GM12878 (cell line): ENCODE measurements at regions not wholly inside any gene's neighbourhood (a gene's known extent, or its start where the extent isn't known, plus 50 kb on each side); places are given as distances from the start of the nearest gene placed in this dataset.

Experiments used
- ATAC-seq: fragments of 200-7000 bp; cut with Tn5 transposase; 3 replicates; pipeline ENCODE4 v1.9.1; 2020; ENCODE audit warnings: mild to moderate bottlenecking, moderate library complexity
- BruUV-seq: library from RNA; stranded (reverse); fragments of 400-500 nt; replicated peaks from 2 replicates; lab custom pipeline; 2021; lab: Mats Ljungman, UMichigan
- CTCF ChIA-PET: fragments of 300-600 bp; sonication (Branson Sonifier 250); formaldehyde crosslinking; extraction: SDS; loops from one replicate; lab custom pipeline; 2021; ENCODE audit warnings: inconsistent platforms; lab: Yijun Ruan, JAX
- POLR2A ChIA-PET: fragments of 350-600 bp; formaldehyde crosslinking; extraction: SDS; loops from one replicate; lab custom pipeline; 2021; ENCODE audit warnings: inconsistent platforms; lab: Charles Lee
- RAD21 ChIA-PET: fragments of 300-600 bp; sonication (Branson Sonifier 250); formaldehyde crosslinking; loops from one replicate; lab custom pipeline; 2023; ENCODE audit warnings: antibody characterized with exemption; ENCODE audit not compliant: unreplicated experiment; lab: Charles Lee
- SMC1A ChIA-PET: fragments of 300-600 bp; sonication (Branson Sonifier 250); formaldehyde crosslinking; loops from one replicate; lab custom pipeline; 2023; ENCODE audit not compliant: unreplicated experiment, uncharacterized antibody; lab: Charles Lee
- DNase-seq: peaks from one replicate; pipeline ENCODE4 v3.0.0-alpha.2; 2011; ENCODE audit warnings: low read depth, low spot score
- FAIRE-seq: peaks from 3 replicates; lab custom pipeline; 2011; peaks lifted over from hg19 to GRCh38; lab: Jason Lieb, UNC
- H2AFZ ChIP-seq: 2 replicates; pipeline ENCODE4 v1.6.0; 2011; ENCODE audit warnings: low read depth, low read length, control low read depth; ENCODE audit not compliant: control insufficient read depth
- H3K27ac ChIP-seq: 2 replicates; pipeline ENCODE4 v1.5.1; 2011; ENCODE audit warnings: control low read depth; ENCODE audit not compliant: control insufficient read depth, insufficient read depth
- H3K27me3 ChIP-seq, 2 experiments: replicated peaks in 1 of 2; 2 replicates each; pipeline versions ENCODE4 v1.6.0 to v1.6.1; 2011; ENCODE audit warnings: low read length in 1 of 2; ENCODE audit not compliant: control insufficient read depth in 2 of 2, insufficient read depth in 2 of 2
- H3K36me3 ChIP-seq, 2 experiments: 2 replicates each; pipeline ENCODE4 v1.5.1; 2011; ENCODE audit warnings: low read length in 1 of 2; ENCODE audit not compliant: control insufficient read depth in 2 of 2, insufficient read depth in 2 of 2
- H3K4me1 ChIP-seq: 2 replicates; pipeline ENCODE4 v1.6.1; 2011; ENCODE audit warnings: mild to moderate bottlenecking, low read length, moderate library complexity, mixed read lengths; ENCODE audit not compliant: control insufficient read depth, insufficient read depth
- H3K4me2 ChIP-seq: 2 replicates; pipeline ENCODE4 v1.6.0; 2011; ENCODE audit warnings: control low read depth; ENCODE audit not compliant: control insufficient read depth, insufficient read depth
- H3K4me3 ChIP-seq: fragments of 200-600 bp; sonication (generic); 2 replicates; pipeline ENCODE4 v1.5.1; 2016
- H3K79me2 ChIP-seq: 2 replicates; pipeline ENCODE4 v1.6.0; 2011; ENCODE audit warnings: low read length; ENCODE audit not compliant: control insufficient read depth, insufficient read depth
- H3K9ac ChIP-seq: 2 replicates; pipeline ENCODE4 v1.8.0; 2011; ENCODE audit warnings: low read length, control low read depth, mixed read lengths; ENCODE audit not compliant: control insufficient read depth, insufficient read depth
- H3K9me3 ChIP-seq: replicated peaks from 3 replicates; pipeline ENCODE4 v1.5.1; 2011; ENCODE audit warnings: mild to moderate bottlenecking, low read length; ENCODE audit not compliant: control insufficient read depth, insufficient read depth
- H4K20me1 ChIP-seq: 2 replicates; pipeline ENCODE4 v1.6.0; 2011; ENCODE audit not compliant: control insufficient read depth, insufficient read depth
- BHLHE40 ChIP-seq, 2 experiments: fragments of 450-650 bp in 1 of 2; IDR thresholded peaks; 2 replicates each; pipeline ENCODE4 v1.6.1; 2011 to 2017; ENCODE audit warnings: low read depth in 2 of 2, borderline replicate concordance in 1 of 2, improper control_type of control experiment in 1 of 2, low read length in 1 of 2, mild to moderate bottlenecking in 1 of 2
- BMI1 ChIP-seq: fragments of 450-650 bp; IDR thresholded peaks from 2 replicates; pipeline ENCODE4 v1.6.1; 2016; ENCODE audit warnings: mild to moderate bottlenecking, moderate library complexity, borderline replicate concordance
- CTCF ChIP-seq, 3 experiments: IDR thresholded peaks in 2 of 3; conservative IDR thresholded peaks in 1 of 3; 2 replicates each; pipeline ENCODE4 v1.5.1; 2011; ENCODE audit warnings: low read depth in 3 of 3, low read length in 3 of 3, mild to moderate bottlenecking in 3 of 3, control low read depth in 2 of 3, moderate library complexity in 2 of 3, inconsistent platforms in 1 of 3, mixed read lengths in 1 of 3; ENCODE audit not compliant: control insufficient read depth in 2 of 3, insufficient read depth in 1 of 3; ENCODE audit errors: extremely low read depth in 1 of 3
- ELK1 ChIP-seq: IDR thresholded peaks from 2 replicates; pipeline ENCODE4 v1.6.1; 2012; ENCODE audit warnings: low read depth, low read length, improper control_type of control experiment
- GATAD2B ChIP-seq: fragments of 450-650 bp; conservative IDR thresholded peaks from 2 replicates; pipeline ENCODE4 v1.6.1; 2017; ENCODE audit warnings: low read depth, mild to moderate bottlenecking, moderate library complexity
- MEF2A ChIP-seq: IDR thresholded peaks from 2 replicates; pipeline ENCODE4 v1.6.1; 2011; ENCODE audit warnings: low read depth, mild to moderate bottlenecking, low read length, moderate library complexity; ENCODE audit not compliant: insufficient read depth
- MTA2 ChIP-seq: fragments of 450-650 bp; IDR thresholded peaks from 2 replicates; pipeline ENCODE4 v1.6.1; 2016; ENCODE audit warnings: low read depth, mild to moderate bottlenecking, moderate library complexity
- NRF1 ChIP-seq: conservative IDR thresholded peaks from 2 replicates; pipeline ENCODE4 v1.6.1; 2011; ENCODE audit warnings: mild to moderate bottlenecking, low read depth, low read length, improper control_type of control experiment
- RAD21 ChIP-seq: IDR thresholded peaks from 2 replicates; pipeline ENCODE4 v1.6.1; 2011; ENCODE audit warnings: mild to moderate bottlenecking, low read depth, low read length, moderate library complexity; ENCODE audit not compliant: insufficient read depth
- RAD51 ChIP-seq: fragments of 450-650 bp; IDR thresholded peaks from 2 replicates; pipeline ENCODE4 v1.6.1; 2016; ENCODE audit warnings: moderate library complexity, mild to moderate bottlenecking, inconsistent platforms
- RUNX3 ChIP-seq: IDR thresholded peaks from 2 replicates; pipeline ENCODE4 v1.6.1; 2012; ENCODE audit warnings: low read length, inconsistent platforms
- WGBS: methylation state at CpG from one replicate; pipeline ENCODE4 v1.1.6; 2016; ENCODE audit warnings: low lambda C conversion rate; ENCODE audit not compliant: insufficient replicate concordance, insufficient coverage; ENCODE audit errors: missing lambda C conversion rate; 5-methylcytosine and 5-hydroxymethylcytosine counted together
- in situ Hi-C: fragments of 300-500 bp; cut with MboI; formaldehyde crosslinking; loops from 9 replicates; pipeline ENCODE4 v1.14.3; 2018; ENCODE audit warnings: mixed read lengths
- intact Hi-C: fragments of 100-400 bp; cut with micrococcal nuclease; formaldehyde crosslinking; loops from one replicate; pipeline ENCODE4 v1.14.2; 2022; ENCODE audit not compliant: unreplicated experiment
- TF ChIP-seq, protein P1 (sequence below): fragments of 450-650 bp; IDR thresholded peaks from 2 replicates; pipeline ENCODE4 v1.6.1; 2017; ENCODE audit warnings: antibody characterized with exemption, mild to moderate bottlenecking, moderate library complexity
- TF ChIP-seq, protein P2 (sequence below): fragments of 450-650 bp; conservative IDR thresholded peaks from 2 replicates; pipeline ENCODE4 v1.6.1; 2017; ENCODE audit warnings: mild to moderate bottlenecking, moderate library complexity

- Histone ChIP-seq H3K36me3 (no peaks in the 10 kb centered on the region), H3K4me3 (no peak overlapping the region), H3K9me3 (no peaks in the 10 kb centered on the region), H3K27me3 (no peaks in the 10 kb centered on the region), H3K27ac (no peak overlapping the region), H3K79me2 (no peaks in the 10 kb centered on the region), H3K4me1 (peaks cover 20% of the 10 kb centered on the region), H3K4me2 (no peak overlapping the region), H3K9ac (no peak overlapping the region), H2AFZ (no peak overlapping the region), H4K20me1 (no peaks in the 10 kb centered on the region)
- WGBS: 94% methylated on average over 1 of the region's 1 CpG
- BruUV-seq: no TSS peak
- in situ Hi-C loops: no loop called here
- POLR2A ChIA-PET: no interaction called here
- intact Hi-C loops: no loop called here
- SMC1A ChIA-PET: interaction anchor here (0.9 to 1.6 kb wide), 2 partner anchors 55 to 265 kb away, joined by 3 read pairs; no protein-coding TSS in a partner anchor
- TF ChIP-seq GATAD2B (no peak), BMI1 (no peak), RUNX3 (no peak), NRF1 (no peak), ELK1 (no peak), BHLHE40 (IDR thresholded peaks at IDR 0.05; ENCODE audit: borderline replicate concordance in 1 of 2, low read depth in 2 of 2, low read length in 1 of 2) (no peak), RAD21 (no peak), MEF2A (no peak), RAD51 (no peak), CTCF (IDR thresholded peaks at IDR 0.05 in 2 of 3, conservative IDR thresholded peaks at IDR 0.05 in 1 of 3; ENCODE audit: control insufficient read depth in 2 of 3, extremely low read depth in 1 of 3, insufficient read depth in 1 of 3, low read depth in 3 of 3, low read length in 3 of 3) (no peak), MTA2 (no peak)
- TF ChIP-seq, protein P1, sequence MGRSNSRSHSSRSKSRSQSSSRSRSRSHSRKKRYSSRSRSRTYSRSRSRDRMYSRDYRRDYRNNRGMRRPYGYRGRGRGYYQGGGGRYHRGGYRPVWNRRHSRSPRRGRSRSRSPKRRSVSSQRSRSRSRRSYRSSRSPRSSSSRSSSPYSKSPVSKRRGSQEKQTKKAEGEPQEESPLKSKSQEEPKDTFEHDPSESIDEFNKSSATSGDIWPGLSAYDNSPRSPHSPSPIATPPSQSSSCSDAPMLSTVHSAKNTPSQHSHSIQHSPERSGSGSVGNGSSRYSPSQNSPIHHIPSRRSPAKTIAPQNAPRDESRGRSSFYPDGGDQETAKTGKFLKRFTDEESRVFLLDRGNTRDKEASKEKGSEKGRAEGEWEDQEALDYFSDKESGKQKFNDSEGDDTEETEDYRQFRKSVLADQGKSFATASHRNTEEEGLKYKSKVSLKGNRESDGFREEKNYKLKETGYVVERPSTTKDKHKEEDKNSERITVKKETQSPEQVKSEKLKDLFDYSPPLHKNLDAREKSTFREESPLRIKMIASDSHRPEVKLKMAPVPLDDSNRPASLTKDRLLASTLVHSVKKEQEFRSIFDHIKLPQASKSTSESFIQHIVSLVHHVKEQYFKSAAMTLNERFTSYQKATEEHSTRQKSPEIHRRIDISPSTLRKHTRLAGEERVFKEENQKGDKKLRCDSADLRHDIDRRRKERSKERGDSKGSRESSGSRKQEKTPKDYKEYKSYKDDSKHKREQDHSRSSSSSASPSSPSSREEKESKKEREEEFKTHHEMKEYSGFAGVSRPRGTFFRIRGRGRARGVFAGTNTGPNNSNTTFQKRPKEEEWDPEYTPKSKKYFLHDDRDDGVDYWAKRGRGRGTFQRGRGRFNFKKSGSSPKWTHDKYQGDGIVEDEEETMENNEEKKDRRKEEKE: no peak
- TF ChIP-seq, protein P2, sequence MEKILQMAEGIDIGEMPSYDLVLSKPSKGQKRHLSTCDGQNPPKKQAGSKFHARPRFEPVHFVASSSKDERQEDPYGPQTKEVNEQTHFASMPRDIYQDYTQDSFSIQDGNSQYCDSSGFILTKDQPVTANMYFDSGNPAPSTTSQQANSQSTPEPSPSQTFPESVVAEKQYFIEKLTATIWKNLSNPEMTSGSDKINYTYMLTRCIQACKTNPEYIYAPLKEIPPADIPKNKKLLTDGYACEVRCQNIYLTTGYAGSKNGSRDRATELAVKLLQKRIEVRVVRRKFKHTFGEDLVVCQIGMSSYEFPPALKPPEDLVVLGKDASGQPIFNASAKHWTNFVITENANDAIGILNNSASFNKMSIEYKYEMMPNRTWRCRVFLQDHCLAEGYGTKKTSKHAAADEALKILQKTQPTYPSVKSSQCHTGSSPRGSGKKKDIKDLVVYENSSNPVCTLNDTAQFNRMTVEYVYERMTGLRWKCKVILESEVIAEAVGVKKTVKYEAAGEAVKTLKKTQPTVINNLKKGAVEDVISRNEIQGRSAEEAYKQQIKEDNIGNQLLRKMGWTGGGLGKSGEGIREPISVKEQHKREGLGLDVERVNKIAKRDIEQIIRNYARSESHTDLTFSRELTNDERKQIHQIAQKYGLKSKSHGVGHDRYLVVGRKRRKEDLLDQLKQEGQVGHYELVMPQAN: no peak
- ATAC-seq (no peak), FAIRE-seq (no peak), DNase-seq (no peak)
- RAD21 ChIA-PET: interaction anchor here (1.2 to 1.5 kb wide), 2 partner anchors 114 to 265 kb away, joined by 3 read pairs; partner anchors contain the start of gene FYN
- CTCF ChIA-PET: interaction anchor here (0.6 to 2.3 kb wide), 3 partner anchors 10 to 332 kb away, joined by 3 to 8 read pairs (median 3); no protein-coding TSS in a partner anchor
Measured at GRCh38 chr6:111987295-111987694, 66.6 kb upstream of the CCN6 start.
